ENCODE measurements at regions not wholly inside any gene's neighbourhood (a gene's known extent, or its start where the extent isn't known, plus 50 kb on each side); places are given as distances from the start of the nearest gene placed in this dataset.

DNA sequence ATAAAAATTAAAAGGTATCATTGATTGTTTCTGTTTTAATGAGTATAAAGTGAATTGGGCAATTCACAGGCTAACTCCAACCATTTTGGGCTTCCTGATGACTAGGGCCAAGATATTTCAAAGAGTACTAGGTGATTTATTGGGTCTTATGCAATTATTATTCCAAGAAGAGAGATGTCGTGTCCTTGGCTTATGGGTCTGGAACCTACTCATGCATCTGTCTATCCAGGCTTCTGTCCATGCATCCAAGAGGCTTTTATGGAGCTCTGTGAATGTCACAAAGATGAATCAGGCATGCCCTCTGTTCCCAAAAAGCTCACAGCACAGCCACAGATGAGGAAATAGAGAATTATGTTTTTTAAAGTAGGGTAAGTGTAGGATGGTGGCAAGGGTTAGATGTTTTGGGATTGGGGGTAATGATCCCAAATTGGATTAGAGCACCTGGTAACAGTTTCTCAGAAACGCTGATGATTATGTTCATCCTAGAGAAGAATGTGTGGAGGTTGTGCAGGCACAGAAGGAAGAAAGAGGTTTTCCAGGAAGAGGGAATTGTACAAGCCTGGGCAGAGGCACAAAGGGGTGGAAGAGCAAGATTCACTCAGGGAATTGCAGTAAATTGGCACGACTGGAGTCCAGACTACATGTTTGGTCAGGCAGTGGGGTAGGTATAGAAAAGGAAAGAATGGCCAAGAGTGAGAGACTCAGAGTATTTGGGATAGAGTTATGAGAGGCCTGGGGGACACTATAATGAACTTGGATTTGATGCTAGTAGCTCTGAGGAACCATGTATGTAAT is 83.0 kb upstream of the TNC start:
- Mint-ChIP-seq H3K4me1 (peaks cover 8% of the 10 kb centered on the region), H3K9me3 (peaks cover 2% of the 10 kb centered on the region), H3K36me3 (no peaks in the 10 kb centered on the region; the same call in none of the 2 replicates), H3K27ac (no peak overlapping the region), H3K4me3 (no peak overlapping the region), H3K27me3 (ENCODE audit: low read depth) (no peaks in the 10 kb centered on the region)
- ChIA-PET CTCF (no interaction called here), POLR2A (interaction anchor here (1.3 kb wide), 1 partner anchor 9 kb away, joined by 3 read pairs; no protein-coding TSS in a partner anchor)
- TF ChIP-seq IRF2 (CRISPR knock-in tag; IDR thresholded peaks at IDR 0.05; ENCODE audit: borderline replicate concordance, low read depth) (no peak), NFYB (CRISPR knock-in tag; conservative IDR thresholded peaks at IDR 0.05; ENCODE audit: low read depth) (no peak), JUN (CRISPR knock-in tag; IDR thresholded peaks at IDR 0.05) (no peak), JAZF1 (CRISPR knock-in tag; IDR thresholded peaks at IDR 0.05) (no peak), OVOL2 (CRISPR knock-in tag; IDR thresholded peaks at IDR 0.05; ENCODE audit: borderline replicate concordance) (no peak), GTF2I (CRISPR knock-in tag; conservative IDR thresholded peaks at IDR 0.05) (no peak), GRHL2 (CRISPR knock-in tag; IDR thresholded peaks at IDR 0.05; ENCODE audit: insufficient replicate concordance, severe bottlenecking) (no peak)
- TF ChIP-seq, protein P1, sequence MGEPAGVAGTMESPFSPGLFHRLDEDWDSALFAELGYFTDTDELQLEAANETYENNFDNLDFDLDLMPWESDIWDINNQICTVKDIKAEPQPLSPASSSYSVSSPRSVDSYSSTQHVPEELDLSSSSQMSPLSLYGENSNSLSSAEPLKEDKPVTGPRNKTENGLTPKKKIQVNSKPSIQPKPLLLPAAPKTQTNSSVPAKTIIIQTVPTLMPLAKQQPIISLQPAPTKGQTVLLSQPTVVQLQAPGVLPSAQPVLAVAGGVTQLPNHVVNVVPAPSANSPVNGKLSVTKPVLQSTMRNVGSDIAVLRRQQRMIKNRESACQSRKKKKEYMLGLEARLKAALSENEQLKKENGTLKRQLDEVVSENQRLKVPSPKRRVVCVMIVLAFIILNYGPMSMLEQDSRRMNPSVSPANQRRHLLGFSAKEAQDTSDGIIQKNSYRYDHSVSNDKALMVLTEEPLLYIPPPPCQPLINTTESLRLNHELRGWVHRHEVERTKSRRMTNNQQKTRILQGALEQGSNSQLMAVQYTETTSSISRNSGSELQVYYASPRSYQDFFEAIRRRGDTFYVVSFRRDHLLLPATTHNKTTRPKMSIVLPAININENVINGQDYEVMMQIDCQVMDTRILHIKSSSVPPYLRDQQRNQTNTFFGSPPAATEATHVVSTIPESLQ (CRISPR knock-in tag; IDR thresholded peaks at IDR 0.05) = no peak
- TF ChIP-seq, protein P2, sequence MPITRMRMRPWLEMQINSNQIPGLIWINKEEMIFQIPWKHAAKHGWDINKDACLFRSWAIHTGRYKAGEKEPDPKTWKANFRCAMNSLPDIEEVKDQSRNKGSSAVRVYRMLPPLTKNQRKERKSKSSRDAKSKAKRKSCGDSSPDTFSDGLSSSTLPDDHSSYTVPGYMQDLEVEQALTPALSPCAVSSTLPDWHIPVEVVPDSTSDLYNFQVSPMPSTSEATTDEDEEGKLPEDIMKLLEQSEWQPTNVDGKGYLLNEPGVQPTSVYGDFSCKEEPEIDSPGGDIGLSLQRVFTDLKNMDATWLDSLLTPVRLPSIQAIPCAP (CRISPR knock-in tag; IDR thresholded peaks at IDR 0.05) = no peak
- ATAC-seq (no peak), DNase-seq (ENCODE audit: low spot score) (no peak)

DNA sequence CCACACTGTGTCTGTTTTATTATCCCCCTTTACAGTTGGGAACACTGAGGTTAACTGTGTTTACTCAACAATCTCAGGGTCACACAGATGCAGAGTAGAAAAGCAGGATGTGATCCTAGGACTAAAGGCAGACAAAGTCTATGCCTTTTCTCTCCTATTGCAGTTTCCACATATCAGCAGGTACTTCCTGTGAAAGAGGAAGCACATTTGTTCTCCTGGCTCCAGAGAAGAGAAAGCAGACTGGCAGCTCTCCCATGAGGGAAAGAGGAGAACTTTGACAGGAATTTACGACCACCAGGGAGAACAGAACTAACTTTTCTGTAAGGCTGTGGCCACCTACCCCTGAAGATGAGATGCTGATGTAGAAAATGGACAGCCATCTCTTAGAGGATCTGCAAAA is 84.2 kb upstream of the TNC start:
- ATAC-seq (no peak; the same call in 1 of the 2 replicates), DNase-seq (ENCODE audit: low spot score) (no peak)
- Mint-ChIP-seq H3K27me3 (ENCODE audit: low read depth) (no peaks in the 10 kb centered on the region), H3K4me3 (no peak overlapping the region), H3K4me1 (peaks cover 14% of the 10 kb centered on the region), H3K36me3 (no peaks in the 10 kb centered on the region), H3K27ac (no peak overlapping the region), H3K9me3 (no peaks in the 10 kb centered on the region)
- POLR2A ChIA-PET = interaction anchor here (1.3 kb wide), 1 partner anchor 10 kb away, joined by 3 read pairs; no protein-coding TSS in a partner anchor
- CTCF ChIA-PET = no interaction called here
- TF ChIP-seq OVOL2 (CRISPR knock-in tag; IDR thresholded peaks at IDR 0.05; ENCODE audit: borderline replicate concordance) (no peak), GABPB1 (CRISPR knock-in tag; IDR thresholded peaks at IDR 0.05) (no peak), FOXK1 (CRISPR knock-in tag; IDR thresholded peaks at IDR 0.05) (no peak), SOX15 (CRISPR knock-in tag; IDR thresholded peaks at IDR 0.05) (no peak), ZNF263 (CRISPR knock-in tag; IDR thresholded peaks at IDR 0.05; ENCODE audit: low read depth) (no peak), JAZF1 (CRISPR knock-in tag; IDR thresholded peaks at IDR 0.05) (no peak), NFE2L1 (CRISPR knock-in tag; IDR thresholded peaks at IDR 0.05) (no peak), ZNF416 (CRISPR knock-in tag; IDR thresholded peaks at IDR 0.05) (no peak)
- TF ChIP-seq, protein P3, sequence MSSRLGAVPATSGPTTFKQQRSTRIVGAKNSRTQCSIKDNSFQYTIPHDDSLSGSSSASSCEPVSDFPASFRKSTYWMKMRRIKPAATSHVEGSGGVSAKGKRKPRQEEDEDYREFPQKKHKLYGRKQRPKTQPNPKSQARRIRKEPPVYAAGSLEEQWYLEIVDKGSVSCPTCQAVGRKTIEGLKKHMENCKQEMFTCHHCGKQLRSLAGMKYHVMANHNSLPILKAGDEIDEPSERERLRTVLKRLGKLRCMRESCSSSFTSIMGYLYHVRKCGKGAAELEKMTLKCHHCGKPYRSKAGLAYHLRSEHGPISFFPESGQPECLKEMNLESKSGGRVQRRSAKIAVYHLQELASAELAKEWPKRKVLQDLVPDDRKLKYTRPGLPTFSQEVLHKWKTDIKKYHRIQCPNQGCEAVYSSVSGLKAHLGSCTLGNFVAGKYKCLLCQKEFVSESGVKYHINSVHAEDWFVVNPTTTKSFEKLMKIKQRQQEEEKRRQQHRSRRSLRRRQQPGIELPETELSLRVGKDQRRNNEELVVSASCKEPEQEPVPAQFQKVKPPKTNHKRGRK (CRISPR knock-in tag; IDR thresholded peaks at IDR 0.05; ENCODE audit: borderline replicate concordance) = no peak
- TF ChIP-seq, protein P4, sequence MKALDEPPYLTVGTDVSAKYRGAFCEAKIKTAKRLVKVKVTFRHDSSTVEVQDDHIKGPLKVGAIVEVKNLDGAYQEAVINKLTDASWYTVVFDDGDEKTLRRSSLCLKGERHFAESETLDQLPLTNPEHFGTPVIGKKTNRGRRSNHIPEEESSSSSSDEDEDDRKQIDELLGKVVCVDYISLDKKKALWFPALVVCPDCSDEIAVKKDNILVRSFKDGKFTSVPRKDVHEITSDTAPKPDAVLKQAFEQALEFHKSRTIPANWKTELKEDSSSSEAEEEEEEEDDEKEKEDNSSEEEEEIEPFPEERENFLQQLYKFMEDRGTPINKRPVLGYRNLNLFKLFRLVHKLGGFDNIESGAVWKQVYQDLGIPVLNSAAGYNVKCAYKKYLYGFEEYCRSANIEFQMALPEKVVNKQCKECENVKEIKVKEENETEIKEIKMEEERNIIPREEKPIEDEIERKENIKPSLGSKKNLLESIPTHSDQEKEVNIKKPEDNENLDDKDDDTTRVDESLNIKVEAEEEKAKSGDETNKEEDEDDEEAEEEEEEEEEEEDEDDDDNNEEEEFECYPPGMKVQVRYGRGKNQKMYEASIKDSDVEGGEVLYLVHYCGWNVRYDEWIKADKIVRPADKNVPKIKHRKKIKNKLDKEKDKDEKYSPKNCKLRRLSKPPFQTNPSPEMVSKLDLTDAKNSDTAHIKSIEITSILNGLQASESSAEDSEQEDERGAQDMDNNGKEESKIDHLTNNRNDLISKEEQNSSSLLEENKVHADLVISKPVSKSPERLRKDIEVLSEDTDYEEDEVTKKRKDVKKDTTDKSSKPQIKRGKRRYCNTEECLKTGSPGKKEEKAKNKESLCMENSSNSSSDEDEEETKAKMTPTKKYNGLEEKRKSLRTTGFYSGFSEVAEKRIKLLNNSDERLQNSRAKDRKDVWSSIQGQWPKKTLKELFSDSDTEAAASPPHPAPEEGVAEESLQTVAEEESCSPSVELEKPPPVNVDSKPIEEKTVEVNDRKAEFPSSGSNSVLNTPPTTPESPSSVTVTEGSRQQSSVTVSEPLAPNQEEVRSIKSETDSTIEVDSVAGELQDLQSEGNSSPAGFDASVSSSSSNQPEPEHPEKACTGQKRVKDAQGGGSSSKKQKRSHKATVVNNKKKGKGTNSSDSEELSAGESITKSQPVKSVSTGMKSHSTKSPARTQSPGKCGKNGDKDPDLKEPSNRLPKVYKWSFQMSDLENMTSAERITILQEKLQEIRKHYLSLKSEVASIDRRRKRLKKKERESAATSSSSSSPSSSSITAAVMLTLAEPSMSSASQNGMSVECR (CRISPR knock-in tag; IDR thresholded peaks at IDR 0.05; ENCODE audit: borderline replicate concordance) = no peak
- TF ChIP-seq, protein P5, sequence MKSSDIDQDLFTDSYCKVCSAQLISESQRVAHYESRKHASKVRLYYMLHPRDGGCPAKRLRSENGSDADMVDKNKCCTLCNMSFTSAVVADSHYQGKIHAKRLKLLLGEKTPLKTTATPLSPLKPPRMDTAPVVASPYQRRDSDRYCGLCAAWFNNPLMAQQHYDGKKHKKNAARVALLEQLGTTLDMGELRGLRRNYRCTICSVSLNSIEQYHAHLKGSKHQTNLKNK (CRISPR knock-in tag; IDR thresholded peaks at IDR 0.05) = no peak
- TF ChIP-seq, protein P6, sequence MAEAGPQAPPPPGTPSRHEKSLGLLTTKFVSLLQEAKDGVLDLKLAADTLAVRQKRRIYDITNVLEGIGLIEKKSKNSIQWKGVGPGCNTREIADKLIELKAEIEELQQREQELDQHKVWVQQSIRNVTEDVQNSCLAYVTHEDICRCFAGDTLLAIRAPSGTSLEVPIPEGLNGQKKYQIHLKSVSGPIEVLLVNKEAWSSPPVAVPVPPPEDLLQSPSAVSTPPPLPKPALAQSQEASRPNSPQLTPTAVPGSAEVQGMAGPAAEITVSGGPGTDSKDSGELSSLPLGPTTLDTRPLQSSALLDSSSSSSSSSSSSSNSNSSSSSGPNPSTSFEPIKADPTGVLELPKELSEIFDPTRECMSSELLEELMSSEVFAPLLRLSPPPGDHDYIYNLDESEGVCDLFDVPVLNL (CRISPR knock-in tag; IDR thresholded peaks at IDR 0.05; ENCODE audit: borderline replicate concordance, low read depth) = no peak
- TF ChIP-seq, protein P7, sequence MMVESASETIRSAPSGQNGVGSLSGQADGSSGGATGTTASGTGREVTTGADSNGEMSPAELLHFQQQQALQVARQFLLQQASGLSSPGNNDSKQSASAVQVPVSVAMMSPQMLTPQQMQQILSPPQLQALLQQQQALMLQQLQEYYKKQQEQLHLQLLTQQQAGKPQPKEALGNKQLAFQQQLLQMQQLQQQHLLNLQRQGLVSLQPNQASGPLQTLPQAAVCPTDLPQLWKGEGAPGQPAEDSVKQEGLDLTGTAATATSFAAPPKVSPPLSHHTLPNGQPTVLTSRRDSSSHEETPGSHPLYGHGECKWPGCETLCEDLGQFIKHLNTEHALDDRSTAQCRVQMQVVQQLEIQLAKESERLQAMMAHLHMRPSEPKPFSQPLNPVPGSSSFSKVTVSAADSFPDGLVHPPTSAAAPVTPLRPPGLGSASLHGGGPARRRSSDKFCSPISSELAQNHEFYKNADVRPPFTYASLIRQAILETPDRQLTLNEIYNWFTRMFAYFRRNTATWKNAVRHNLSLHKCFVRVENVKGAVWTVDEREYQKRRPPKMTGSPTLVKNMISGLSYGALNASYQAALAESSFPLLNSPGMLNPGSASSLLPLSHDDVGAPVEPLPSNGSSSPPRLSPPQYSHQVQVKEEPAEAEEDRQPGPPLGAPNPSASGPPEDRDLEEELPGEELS (CRISPR knock-in tag; IDR thresholded peaks at IDR 0.05) = no peak
